Thyroid gland (tissue), 4 donors: ENCODE measurements at regions not wholly inside any gene's neighbourhood (a gene's known extent, or its start where the extent isn't known, plus 50 kb on each side); places are given as distances from the start of the nearest gene placed in this dataset.
A peak's percentile ranks its signal among the peaks of the same experiment; 100 is the strongest.

Experiments used
- POLR2A ChIP-seq, 2 donors: fragments of 450-650 bp; IDR thresholded peaks; one replicate each; pipeline ENCODE4 v1.6.1; 2017; ENCODE audit warnings: antibody characterized with exemption in 2 of 2, mild to moderate bottlenecking in 2 of 2, moderate library complexity in 1 of 2
- TF ChIP-seq, protein P1 (sequence below), 6 experiments: fragments of 200-600 bp in 3 of 6; fragments of 450-650 bp in 3 of 6; sonication (generic) in 3 of 6; IDR thresholded peaks; one replicate each; pipeline ENCODE4 v1.5.1; 2016 to 2019; ENCODE audit warnings: antibody characterized with exemption in 6 of 6, mild to moderate bottlenecking in 2 of 6, inconsistent platforms in 1 of 6, moderate library complexity in 1 of 6

DNA sequence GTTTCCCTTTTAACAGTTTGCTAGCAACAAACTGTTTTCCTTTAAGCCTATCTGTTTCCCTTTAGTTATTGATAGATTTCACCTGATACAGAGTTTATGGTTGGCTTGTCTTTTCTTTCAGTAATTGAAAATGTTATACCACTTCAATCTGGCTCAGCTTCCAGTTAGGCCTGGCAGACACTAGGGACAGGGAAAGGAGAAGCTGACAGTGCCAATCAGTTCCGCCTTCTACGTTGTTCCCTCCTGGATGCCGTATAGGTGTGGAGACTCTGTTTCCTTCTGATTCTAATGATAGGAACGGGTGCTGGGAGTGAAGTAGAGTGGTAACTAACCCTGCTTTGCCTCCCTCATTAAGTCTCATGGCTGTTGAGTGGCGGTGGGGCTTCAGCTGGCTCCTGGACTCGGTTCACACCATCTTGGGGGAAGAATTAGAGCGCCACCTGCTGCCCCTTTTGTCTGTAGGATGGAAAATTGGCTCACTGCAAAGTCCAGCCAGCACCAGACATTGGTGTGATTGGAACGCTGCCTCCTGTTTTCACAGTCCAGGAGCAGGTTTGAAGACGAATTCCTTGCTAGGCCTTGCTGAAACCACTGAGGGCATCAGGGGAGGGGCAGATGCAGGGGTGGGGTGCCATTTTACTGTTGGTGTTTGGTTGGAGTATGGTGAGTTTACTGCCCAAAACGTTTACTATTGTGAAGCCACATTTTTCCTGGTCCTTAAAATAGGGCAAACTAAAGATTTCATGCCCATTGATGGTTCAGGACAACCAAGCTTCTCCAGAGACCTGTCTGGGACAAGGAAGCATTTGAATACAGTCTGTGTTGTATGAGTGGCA, 1729.5 kb downstream of the GRIK2 start:
- TF ChIP-seq, protein P1, sequence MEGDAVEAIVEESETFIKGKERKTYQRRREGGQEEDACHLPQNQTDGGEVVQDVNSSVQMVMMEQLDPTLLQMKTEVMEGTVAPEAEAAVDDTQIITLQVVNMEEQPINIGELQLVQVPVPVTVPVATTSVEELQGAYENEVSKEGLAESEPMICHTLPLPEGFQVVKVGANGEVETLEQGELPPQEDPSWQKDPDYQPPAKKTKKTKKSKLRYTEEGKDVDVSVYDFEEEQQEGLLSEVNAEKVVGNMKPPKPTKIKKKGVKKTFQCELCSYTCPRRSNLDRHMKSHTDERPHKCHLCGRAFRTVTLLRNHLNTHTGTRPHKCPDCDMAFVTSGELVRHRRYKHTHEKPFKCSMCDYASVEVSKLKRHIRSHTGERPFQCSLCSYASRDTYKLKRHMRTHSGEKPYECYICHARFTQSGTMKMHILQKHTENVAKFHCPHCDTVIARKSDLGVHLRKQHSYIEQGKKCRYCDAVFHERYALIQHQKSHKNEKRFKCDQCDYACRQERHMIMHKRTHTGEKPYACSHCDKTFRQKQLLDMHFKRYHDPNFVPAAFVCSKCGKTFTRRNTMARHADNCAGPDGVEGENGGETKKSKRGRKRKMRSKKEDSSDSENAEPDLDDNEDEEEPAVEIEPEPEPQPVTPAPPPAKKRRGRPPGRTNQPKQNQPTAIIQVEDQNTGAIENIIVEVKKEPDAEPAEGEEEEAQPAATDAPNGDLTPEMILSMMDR (IDR thresholded peaks at IDR 0.05): peak in 3 of 6 experiments; percentile 28 to 58 (median 47)
- no peak for TF ChIP-seq POLR2A (IDR thresholded peaks at IDR 0.05)
